Ishikawa (cell line): ENCODE measurements at regions not wholly inside any gene's neighbourhood (a gene's known extent, or its start where the extent isn't known, plus 50 kb on each side); places are given as distances from the start of the nearest gene placed in this dataset.

Source experiments
- CEBPB ChIP-seq: IDR thresholded peaks from 2 replicates; pipeline ENCODE4 v1.6.1; 2012
- EP300 ChIP-seq: IDR thresholded peaks from 2 replicates; pipeline ENCODE4 v1.6.1; 2012; ENCODE audit warnings: borderline replicate concordance
- ZBTB7A ChIP-seq: IDR thresholded peaks from 2 replicates; pipeline ENCODE4 v1.6.1; 2012; ENCODE audit warnings: low read depth

DNA sequence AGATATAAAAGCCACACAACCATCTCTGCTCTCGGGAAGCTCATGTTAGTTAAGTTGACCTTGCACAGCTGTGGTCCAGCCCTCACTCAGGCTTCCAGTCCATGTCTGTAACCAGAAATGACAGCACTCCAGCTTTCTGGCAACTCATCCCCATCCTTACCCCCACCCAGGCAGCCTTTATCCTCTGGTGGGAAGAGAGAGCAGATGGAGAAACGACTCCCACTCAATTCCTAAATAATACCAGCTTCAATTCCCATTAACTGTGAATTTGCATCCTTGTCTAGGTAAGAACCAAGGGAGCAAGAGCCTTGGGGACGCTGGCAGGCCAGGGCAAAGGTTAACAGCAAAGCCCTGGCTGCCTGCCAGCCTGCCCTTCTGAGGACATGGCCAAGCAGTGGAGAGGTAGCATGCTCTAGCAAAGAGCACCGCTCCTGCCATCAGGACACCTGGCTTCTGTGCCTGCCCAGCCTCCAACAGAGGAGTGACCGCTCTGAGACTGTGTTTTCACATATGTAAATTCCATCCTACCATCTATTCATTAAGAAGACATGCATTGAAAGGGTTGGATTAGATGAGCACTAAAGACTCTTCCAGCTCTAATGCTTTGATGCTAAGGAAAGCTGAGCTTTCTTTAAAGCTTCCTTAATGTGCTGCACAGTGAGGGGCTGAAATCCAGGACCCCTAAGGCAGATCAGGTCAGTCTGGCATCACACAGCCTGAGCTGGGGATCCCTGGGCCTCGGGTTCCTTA lies 236.1 kb downstream of the GRIN2B start:
- TF ChIP-seq CEBPB (no peak), ZBTB7A (no peak), EP300 (no peak)
